GM12878 (cell line): ENCODE measurements at regions not wholly inside any gene's neighbourhood (a gene's known extent, or its start where the extent isn't known, plus 50 kb on each side); places are given as distances from the start of the nearest gene placed in this dataset.

Experiments used
- ATAC-seq: fragments of 200-7000 bp; cut with Tn5 transposase; 3 replicates; pipeline ENCODE4 v1.9.1; 2020; ENCODE audit warnings: mild to moderate bottlenecking, moderate library complexity
- BruUV-seq: library from RNA; stranded (reverse); fragments of 400-500 nt; replicated peaks from 2 replicates; lab custom pipeline; 2021; lab: Mats Ljungman, UMichigan
- CTCF ChIA-PET: fragments of 300-600 bp; sonication (Branson Sonifier 250); formaldehyde crosslinking; extraction: SDS; loops from one replicate; lab custom pipeline; 2021; ENCODE audit warnings: inconsistent platforms; lab: Yijun Ruan, JAX
- POLR2A ChIA-PET: fragments of 350-600 bp; formaldehyde crosslinking; extraction: SDS; loops from one replicate; lab custom pipeline; 2021; ENCODE audit warnings: inconsistent platforms; lab: Charles Lee
- RAD21 ChIA-PET: fragments of 300-600 bp; sonication (Branson Sonifier 250); formaldehyde crosslinking; loops from one replicate; lab custom pipeline; 2023; ENCODE audit warnings: antibody characterized with exemption; ENCODE audit not compliant: unreplicated experiment; lab: Charles Lee
- SMC1A ChIA-PET: fragments of 300-600 bp; sonication (Branson Sonifier 250); formaldehyde crosslinking; loops from one replicate; lab custom pipeline; 2023; ENCODE audit not compliant: unreplicated experiment, uncharacterized antibody; lab: Charles Lee
- DNase-seq: peaks from one replicate; pipeline ENCODE4 v3.0.0-alpha.2; 2011; ENCODE audit warnings: low read depth, low spot score
- FAIRE-seq: peaks from 3 replicates; lab custom pipeline; 2011; peaks lifted over from hg19 to GRCh38; lab: Jason Lieb, UNC
- H2AFZ ChIP-seq: 2 replicates; pipeline ENCODE4 v1.6.0; 2011; ENCODE audit warnings: low read depth, low read length, control low read depth; ENCODE audit not compliant: control insufficient read depth
- H3K27ac ChIP-seq: 2 replicates; pipeline ENCODE4 v1.5.1; 2011; ENCODE audit warnings: control low read depth; ENCODE audit not compliant: control insufficient read depth, insufficient read depth
- H3K27me3 ChIP-seq, 2 experiments: replicated peaks in 1 of 2; 2 replicates each; pipeline versions ENCODE4 v1.6.0 to v1.6.1; 2011; ENCODE audit warnings: low read length in 1 of 2; ENCODE audit not compliant: control insufficient read depth in 2 of 2, insufficient read depth in 2 of 2
- H3K36me3 ChIP-seq, 2 experiments: 2 replicates each; pipeline ENCODE4 v1.5.1; 2011; ENCODE audit warnings: low read length in 1 of 2; ENCODE audit not compliant: control insufficient read depth in 2 of 2, insufficient read depth in 2 of 2
- H3K4me1 ChIP-seq: 2 replicates; pipeline ENCODE4 v1.6.1; 2011; ENCODE audit warnings: mild to moderate bottlenecking, low read length, moderate library complexity, mixed read lengths; ENCODE audit not compliant: control insufficient read depth, insufficient read depth
- H3K4me2 ChIP-seq: 2 replicates; pipeline ENCODE4 v1.6.0; 2011; ENCODE audit warnings: control low read depth; ENCODE audit not compliant: control insufficient read depth, insufficient read depth
- H3K4me3 ChIP-seq: fragments of 200-600 bp; sonication (generic); 2 replicates; pipeline ENCODE4 v1.5.1; 2016
- H3K79me2 ChIP-seq: 2 replicates; pipeline ENCODE4 v1.6.0; 2011; ENCODE audit warnings: low read length; ENCODE audit not compliant: control insufficient read depth, insufficient read depth
- H3K9ac ChIP-seq: 2 replicates; pipeline ENCODE4 v1.8.0; 2011; ENCODE audit warnings: low read length, control low read depth, mixed read lengths; ENCODE audit not compliant: control insufficient read depth, insufficient read depth
- H3K9me3 ChIP-seq: replicated peaks from 3 replicates; pipeline ENCODE4 v1.5.1; 2011; ENCODE audit warnings: mild to moderate bottlenecking, low read length; ENCODE audit not compliant: control insufficient read depth, insufficient read depth
- H4K20me1 ChIP-seq: 2 replicates; pipeline ENCODE4 v1.6.0; 2011; ENCODE audit not compliant: control insufficient read depth, insufficient read depth
- CBX3 ChIP-seq: fragments of 200-600 bp; sonication (generic); IDR thresholded peaks from 2 replicates; pipeline ENCODE4 v1.6.1; 2016; ENCODE audit warnings: low read depth, borderline replicate concordance
- EZH2 ChIP-seq: IDR thresholded peaks from 2 replicates; pipeline ENCODE4 v1.6.1; 2012; ENCODE audit warnings: low read depth, mild to moderate bottlenecking, control low read depth, inconsistent platforms, low read length, borderline replicate concordance; ENCODE audit not compliant: control insufficient read depth
- IKZF1 ChIP-seq: fragments of 450-650 bp; conservative IDR thresholded peaks from 2 replicates; pipeline ENCODE4 v1.6.1; 2017; ENCODE audit warnings: antibody characterized with exemption, mild to moderate bottlenecking
- KDM1A ChIP-seq: fragments of 200-600 bp; sonication (generic); IDR thresholded peaks from 2 replicates; pipeline ENCODE4 v1.6.1; 2016; ENCODE audit warnings: borderline replicate concordance
- MTA3 ChIP-seq: IDR thresholded peaks from 2 replicates; pipeline ENCODE4 v1.6.1; 2012; ENCODE audit warnings: low read length, inconsistent platforms, borderline replicate concordance
- PML ChIP-seq: IDR thresholded peaks from 2 replicates; pipeline ENCODE4 v1.6.1; 2012; ENCODE audit warnings: low read length, inconsistent platforms
- RAD21 ChIP-seq: IDR thresholded peaks from 2 replicates; pipeline ENCODE4 v1.6.1; 2011; ENCODE audit warnings: mild to moderate bottlenecking, low read depth, low read length, moderate library complexity; ENCODE audit not compliant: insufficient read depth
- SMAD5 ChIP-seq: IDR thresholded peaks from 2 replicates; pipeline ENCODE4 v1.6.1; 2016; ENCODE audit warnings: antibody characterized with exemption, low read depth
- ZBED1 ChIP-seq: IDR thresholded peaks from 2 replicates; pipeline ENCODE4 v1.6.1; 2016; ENCODE audit warnings: borderline replicate concordance
- WGBS: methylation state at CpG from one replicate; pipeline ENCODE4 v1.1.6; 2016; ENCODE audit warnings: low lambda C conversion rate; ENCODE audit not compliant: insufficient replicate concordance, insufficient coverage; ENCODE audit errors: missing lambda C conversion rate; 5-methylcytosine and 5-hydroxymethylcytosine counted together
- in situ Hi-C: fragments of 300-500 bp; cut with MboI; formaldehyde crosslinking; loops from 9 replicates; pipeline ENCODE4 v1.14.3; 2018; ENCODE audit warnings: mixed read lengths
- intact Hi-C: fragments of 100-400 bp; cut with micrococcal nuclease; formaldehyde crosslinking; loops from one replicate; pipeline ENCODE4 v1.14.2; 2022; ENCODE audit not compliant: unreplicated experiment
- TF ChIP-seq, protein P1 (sequence below): fragments of 450-650 bp; IDR thresholded peaks from 2 replicates; pipeline ENCODE4 v1.6.1; 2016; ENCODE audit warnings: mild to moderate bottlenecking, moderate library complexity, borderline replicate concordance
- TF ChIP-seq, protein P2 (sequence below): IDR thresholded peaks from 2 replicates; pipeline ENCODE4 v1.6.1; 2011; ENCODE audit warnings: mild to moderate bottlenecking, low read depth, low read length, moderate library complexity; ENCODE audit not compliant: insufficient replicate concordance
- TF ChIP-seq, protein P3 (sequence below): fragments of 450-650 bp; IDR thresholded peaks from 2 replicates; pipeline ENCODE4 v1.6.1; 2017; ENCODE audit warnings: borderline replicate concordance
- TF ChIP-seq, protein P4 (sequence below): fragments of 450-650 bp; IDR thresholded peaks from 2 replicates; pipeline ENCODE4 v1.6.1; 2016; ENCODE audit warnings: mild to moderate bottlenecking

DNA sequence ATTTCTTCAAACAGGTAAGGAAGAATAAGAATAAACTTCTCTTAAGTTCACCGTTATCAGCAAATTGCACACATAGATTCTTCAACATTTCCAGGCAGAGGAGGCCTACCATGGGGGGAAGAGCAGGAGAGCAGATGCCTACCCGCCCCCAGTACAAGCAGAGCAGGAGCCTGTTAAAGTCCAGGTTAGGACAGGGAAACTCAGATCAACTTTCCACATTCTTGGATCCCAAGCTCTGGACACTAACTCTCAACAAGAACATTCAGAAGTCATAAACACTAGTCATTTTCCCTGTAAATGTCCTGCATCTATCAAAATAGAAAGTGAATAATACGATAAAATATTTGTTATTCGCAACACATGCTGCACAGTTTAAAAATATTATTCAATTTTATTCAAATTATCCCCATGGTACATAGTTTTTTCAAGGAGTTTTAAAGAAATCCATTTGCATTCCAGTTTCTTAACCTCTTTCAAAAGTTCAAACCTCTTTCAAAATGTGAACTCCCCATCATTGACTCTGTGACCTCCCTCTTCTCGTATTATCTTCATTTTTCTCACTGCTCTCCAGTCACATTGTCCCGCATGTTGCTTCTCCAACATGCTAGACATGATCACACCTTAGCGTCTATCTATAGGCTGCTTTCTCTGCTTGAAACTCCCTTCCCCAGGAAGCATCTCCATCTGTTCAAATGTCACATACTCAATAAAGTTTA, 185.2 kb upstream of the NEIL3 start (continued):
- TF ChIP-seq, protein P1, sequence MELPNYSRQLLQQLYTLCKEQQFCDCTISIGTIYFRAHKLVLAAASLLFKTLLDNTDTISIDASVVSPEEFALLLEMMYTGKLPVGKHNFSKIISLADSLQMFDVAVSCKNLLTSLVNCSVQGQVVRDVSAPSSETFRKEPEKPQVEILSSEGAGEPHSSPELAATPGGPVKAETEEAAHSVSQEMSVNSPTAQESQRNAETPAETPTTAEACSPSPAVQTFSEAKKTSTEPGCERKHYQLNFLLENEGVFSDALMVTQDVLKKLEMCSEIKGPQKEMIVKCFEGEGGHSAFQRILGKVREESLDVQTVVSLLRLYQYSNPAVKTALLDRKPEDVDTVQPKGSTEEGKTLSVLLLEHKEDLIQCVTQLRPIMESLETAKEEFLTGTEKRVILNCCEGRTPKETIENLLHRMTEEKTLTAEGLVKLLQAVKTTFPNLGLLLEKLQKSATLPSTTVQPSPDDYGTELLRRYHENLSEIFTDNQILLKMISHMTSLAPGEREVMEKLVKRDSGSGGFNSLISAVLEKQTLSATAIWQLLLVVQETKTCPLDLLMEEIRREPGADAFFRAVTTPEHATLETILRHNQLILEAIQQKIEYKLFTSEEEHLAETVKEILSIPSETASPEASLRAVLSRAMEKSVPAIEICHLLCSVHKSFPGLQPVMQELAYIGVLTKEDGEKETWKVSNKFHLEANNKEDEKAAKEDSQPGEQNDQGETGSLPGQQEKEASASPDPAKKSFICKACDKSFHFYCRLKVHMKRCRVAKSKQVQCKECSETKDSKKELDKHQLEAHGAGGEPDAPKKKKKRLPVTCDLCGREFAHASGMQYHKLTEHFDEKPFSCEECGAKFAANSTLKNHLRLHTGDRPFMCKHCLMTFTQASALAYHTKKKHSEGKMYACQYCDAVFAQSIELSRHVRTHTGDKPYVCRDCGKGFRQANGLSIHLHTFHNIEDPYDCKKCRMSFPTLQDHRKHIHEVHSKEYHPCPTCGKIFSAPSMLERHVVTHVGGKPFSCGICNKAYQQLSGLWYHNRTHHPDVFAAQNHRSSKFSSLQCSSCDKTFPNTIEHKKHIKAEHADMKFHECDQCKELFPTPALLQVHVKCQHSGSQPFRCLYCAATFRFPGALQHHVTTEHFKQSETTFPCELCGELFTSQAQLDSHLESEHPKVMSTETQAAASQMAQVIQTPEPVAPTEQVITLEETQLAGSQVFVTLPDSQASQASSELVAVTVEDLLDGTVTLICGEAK, result no peak
- TF ChIP-seq, protein P2, sequence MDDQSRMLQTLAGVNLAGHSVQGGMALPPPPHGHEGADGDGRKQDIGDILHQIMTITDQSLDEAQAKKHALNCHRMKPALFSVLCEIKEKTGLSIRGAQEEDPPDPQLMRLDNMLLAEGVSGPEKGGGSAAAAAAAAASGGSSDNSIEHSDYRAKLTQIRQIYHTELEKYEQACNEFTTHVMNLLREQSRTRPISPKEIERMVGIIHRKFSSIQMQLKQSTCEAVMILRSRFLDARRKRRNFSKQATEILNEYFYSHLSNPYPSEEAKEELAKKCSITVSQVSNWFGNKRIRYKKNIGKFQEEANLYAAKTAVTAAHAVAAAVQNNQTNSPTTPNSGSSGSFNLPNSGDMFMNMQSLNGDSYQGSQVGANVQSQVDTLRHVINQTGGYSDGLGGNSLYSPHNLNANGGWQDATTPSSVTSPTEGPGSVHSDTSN, result no peak
- TF ChIP-seq PML (no peak), RAD21 (no peak), CBX3 (no peak)

DNA sequence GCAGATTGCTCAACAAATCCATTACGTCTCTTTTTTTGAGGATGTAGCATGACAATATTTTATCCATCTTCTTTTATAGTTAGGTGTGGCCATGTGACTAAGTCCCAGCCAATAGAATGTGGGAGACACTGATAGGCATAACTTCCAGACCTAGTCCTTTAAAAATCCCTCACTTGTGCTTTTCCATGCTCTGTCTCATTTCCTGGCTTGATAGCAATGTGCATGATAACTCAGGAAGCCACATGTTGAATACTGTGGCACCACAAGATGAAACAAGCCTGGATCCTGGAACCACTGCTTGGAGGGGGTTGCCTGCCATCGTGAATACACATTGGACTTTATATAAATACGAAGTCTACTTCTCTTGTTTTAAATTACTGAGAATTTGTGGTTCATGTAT, 184.0 kb upstream of the NEIL3 start:
- no peak overlapping the region for H3K4me2 ChIP-seq
- 0% methylated on average over 3 of the region's 3 CpGs for WGBS
- H3K9ac ChIP-seq, result no peak overlapping the region
- no peak overlapping the region for H2AFZ ChIP-seq
- H3K27ac ChIP-seq, result no peak overlapping the region
- no peaks in the 10 kb centered on the region for H4K20me1 ChIP-seq
- no peaks in the 10 kb centered on the region for H3K79me2 ChIP-seq
- in situ Hi-C loops, result no loop called here
- RAD21 ChIA-PET, result no interaction called here
- FAIRE-seq (no peak), DNase-seq (no peak), ATAC-seq (no peak)
- POLR2A ChIA-PET, result no interaction called here
- H3K36me3 ChIP-seq, result no peaks in the 10 kb centered on the region
- intact Hi-C loops, result no loop called here
- no peaks in the 10 kb centered on the region for H3K27me3 ChIP-seq
- H3K9me3 ChIP-seq, result no peaks in the 10 kb centered on the region
- SMC1A ChIA-PET, result interaction anchor here (0.6 to 1.2 kb wide), 2 partner anchors 69 to 278 kb away, joined by 3 to 4 read pairs; no protein-coding TSS in a partner anchor
- H3K4me1 ChIP-seq, result no peaks in the 10 kb centered on the region
- no TSS peak for BruUV-seq
- no peak overlapping the region for H3K4me3 ChIP-seq
- CTCF ChIA-PET, result no interaction called here
- TF ChIP-seq MTA3 (no peak), IKZF1 (no peak), EZH2 (no peak), SMAD5 (no peak), ZBED1 (no peak), KDM1A (no peak)
- TF ChIP-seq, protein P3, sequence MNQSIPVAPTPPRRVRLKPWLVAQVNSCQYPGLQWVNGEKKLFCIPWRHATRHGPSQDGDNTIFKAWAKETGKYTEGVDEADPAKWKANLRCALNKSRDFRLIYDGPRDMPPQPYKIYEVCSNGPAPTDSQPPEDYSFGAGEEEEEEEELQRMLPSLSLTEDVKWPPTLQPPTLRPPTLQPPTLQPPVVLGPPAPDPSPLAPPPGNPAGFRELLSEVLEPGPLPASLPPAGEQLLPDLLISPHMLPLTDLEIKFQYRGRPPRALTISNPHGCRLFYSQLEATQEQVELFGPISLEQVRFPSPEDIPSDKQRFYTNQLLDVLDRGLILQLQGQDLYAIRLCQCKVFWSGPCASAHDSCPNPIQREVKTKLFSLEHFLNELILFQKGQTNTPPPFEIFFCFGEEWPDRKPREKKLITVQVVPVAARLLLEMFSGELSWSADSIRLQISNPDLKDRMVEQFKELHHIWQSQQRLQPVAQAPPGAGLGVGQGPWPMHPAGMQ, result no peak
- TF ChIP-seq, protein P4, sequence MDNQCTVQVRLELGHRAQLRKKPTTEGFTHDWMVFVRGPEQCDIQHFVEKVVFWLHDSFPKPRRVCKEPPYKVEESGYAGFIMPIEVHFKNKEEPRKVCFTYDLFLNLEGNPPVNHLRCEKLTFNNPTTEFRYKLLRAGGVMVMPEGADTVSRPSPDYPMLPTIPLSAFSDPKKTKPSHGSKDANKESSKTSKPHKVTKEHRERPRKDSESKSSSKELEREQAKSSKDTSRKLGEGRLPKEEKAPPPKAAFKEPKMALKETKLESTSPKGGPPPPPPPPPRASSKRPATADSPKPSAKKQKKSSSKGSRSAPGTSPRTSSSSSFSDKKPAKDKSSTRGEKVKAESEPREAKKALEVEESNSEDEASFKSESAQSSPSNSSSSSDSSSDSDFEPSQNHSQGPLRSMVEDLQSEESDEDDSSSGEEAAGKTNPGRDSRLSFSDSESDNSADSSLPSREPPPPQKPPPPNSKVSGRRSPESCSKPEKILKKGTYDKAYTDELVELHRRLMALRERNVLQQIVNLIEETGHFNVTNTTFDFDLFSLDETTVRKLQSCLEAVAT, result no peak
